ENCODE measurements at regions not wholly inside any gene's neighbourhood (a gene's known extent, or its start where the extent isn't known, plus 50 kb on each side); places are given as distances from the start of the nearest gene placed in this dataset.
"Not testable (repeated sequence)": the region's sequence is repeated elsewhere in the genome, so short reads cannot be mapped to it uniquely, and the experiment has no call there.

DNA sequence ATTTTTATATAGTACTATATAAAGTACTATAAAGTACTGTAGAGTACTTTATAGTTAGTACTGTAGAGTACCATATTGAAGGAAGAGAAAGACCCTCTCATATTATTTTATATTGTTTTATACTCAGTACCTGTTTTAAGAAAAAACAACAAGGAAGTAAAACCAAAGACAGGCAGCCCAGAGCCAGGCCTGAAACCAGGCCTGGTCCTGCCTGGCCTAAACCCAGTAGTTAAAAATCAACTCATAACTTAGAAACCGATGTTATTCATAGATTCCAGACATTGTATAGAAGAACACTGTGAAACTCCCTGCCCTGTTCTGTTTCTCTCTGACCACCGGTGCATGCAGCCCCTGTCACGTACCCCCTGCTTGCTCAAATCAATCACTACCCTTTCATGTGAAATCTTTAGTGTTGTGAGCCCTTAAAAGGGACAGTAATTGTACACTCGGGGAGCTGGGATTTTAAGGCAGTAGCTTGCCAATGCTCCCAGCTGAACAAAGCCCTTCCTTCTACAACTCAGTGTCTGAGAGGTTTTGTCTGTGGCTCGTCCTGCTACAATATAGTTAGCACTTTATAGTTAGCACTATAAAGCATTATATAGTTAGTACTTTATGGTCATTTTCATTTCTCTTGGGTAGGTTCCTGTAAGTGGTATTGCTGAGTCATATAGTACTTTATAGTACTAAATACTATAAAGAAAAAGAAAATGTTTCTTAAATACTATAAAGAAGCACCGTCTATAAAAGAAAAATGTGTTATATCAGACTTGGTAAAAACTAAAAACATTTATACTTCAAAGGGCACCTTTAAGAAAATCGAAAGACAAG lies 940.6 kb upstream of the ACO1 start:
- not testable (repeated sequence) for TF ChIP-seq POLR2A (IDR thresholded peaks at IDR 0.05; ENCODE audit: low read depth); POLR2AphosphoS5 (IDR thresholded peaks at IDR 0.05)
- TF ChIP-seq, protein P1, sequence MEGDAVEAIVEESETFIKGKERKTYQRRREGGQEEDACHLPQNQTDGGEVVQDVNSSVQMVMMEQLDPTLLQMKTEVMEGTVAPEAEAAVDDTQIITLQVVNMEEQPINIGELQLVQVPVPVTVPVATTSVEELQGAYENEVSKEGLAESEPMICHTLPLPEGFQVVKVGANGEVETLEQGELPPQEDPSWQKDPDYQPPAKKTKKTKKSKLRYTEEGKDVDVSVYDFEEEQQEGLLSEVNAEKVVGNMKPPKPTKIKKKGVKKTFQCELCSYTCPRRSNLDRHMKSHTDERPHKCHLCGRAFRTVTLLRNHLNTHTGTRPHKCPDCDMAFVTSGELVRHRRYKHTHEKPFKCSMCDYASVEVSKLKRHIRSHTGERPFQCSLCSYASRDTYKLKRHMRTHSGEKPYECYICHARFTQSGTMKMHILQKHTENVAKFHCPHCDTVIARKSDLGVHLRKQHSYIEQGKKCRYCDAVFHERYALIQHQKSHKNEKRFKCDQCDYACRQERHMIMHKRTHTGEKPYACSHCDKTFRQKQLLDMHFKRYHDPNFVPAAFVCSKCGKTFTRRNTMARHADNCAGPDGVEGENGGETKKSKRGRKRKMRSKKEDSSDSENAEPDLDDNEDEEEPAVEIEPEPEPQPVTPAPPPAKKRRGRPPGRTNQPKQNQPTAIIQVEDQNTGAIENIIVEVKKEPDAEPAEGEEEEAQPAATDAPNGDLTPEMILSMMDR (IDR thresholded peaks at IDR 0.05): not testable (repeated sequence)

All from esophagus muscularis mucosa (tissue), 3 donors.